ENCODE measurements at regions not wholly inside any gene's neighbourhood (a gene's known extent, or its start where the extent isn't known, plus 50 kb on each side); places are given as distances from the start of the nearest gene placed in this dataset.

DNA sequence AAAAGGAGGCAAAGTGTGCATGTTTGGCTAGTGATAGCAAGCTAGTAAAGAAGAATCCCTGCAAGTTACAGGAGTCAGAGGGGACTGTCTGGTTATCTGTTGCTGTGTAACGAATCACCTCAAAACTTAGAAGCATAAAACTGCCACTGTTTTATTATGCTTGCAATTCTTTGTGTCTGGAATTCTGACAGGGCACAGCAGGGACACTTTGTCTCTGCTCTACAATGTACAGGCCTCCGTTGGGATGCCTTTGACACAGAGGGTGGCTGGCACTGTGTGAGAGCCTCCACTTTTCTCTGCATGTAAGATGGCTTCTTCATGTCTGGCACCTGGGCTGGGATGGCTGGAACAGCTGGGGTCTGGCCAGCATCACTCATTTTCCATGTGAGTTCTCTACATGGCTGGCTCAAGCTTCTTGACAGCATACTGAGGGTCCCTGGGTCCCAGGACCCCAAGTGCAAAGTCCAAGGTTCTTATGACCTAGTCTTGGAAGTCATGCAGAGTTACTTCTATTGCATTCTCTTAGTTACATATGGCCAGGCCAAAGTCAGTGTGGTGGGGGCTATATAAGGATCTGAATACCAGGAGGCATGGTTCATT, 276.9 kb downstream of the RPS24 start:
- no peak for TF ChIP-seq CTCF (IDR thresholded peaks at IDR 0.05)
- no peak for TF ChIP-seq POLR2A (IDR thresholded peaks at IDR 0.05)
